ENCODE measurements at regions not wholly inside any gene's neighbourhood (a gene's known extent, or its start where the extent isn't known, plus 50 kb on each side); places are given as distances from the start of the nearest gene placed in this dataset.

DNA sequence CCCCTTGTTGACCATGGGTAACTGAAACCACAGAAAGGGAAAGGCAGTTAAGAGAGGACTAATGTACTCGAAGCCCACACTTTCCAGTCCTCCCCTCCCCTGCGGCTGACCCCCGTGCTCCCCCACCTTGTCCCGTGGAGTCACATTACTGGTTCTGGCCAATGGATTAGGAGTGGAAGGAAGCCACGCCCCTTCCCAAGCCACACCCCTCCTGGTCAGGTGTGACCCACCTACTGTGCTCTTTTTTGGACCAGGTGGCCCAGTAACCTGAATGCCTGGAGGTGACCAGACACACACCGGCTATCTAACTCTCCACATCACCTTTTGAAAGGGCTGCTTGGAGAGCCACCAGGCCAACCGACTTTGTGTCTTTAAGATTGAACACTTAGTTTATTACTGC, 109.3 kb upstream of the MSX1 start:
- no peaks in the 10 kb centered on the region for H3K36me3 ChIP-seq
- no peak overlapping the region for H3K4me3 ChIP-seq
- peaks cover 0 to 25% (median 0%) of the 10 kb centered on the region in 4 donors for H3K27me3 ChIP-seq
- intact Hi-C loops (cut with DNase I), result no loop called here
- H3K27ac ChIP-seq, result no peak overlapping the region
- peaks cover 0 to 6% (median 0%) of the 10 kb centered on the region in 3 donors for H3K4me1 ChIP-seq
- no peak for TF ChIP-seq CTCF (IDR thresholded peaks at IDR 0.05)
- no peak for TF ChIP-seq POLR2A (IDR thresholded peaks at IDR 0.05)
- WGBS, 2 donors, result 68 to 70% methylated on average over 5 to 6 of the region's 7 CpGs
- DNase-seq, result no peak
- peaks cover 0 to 25% (median 15%) of the 10 kb centered on the region in 3 donors for H3K9me3 ChIP-seq

GRCh38 chr4:4749137-4749536, 110.3 kb upstream of the MSX1 start:
- 78% methylated on average over 4 to 5 of the region's 5 CpGs for WGBS, 2 donors
- DNase-seq, result no peak
- TF ChIP-seq POLR2A (IDR thresholded peaks at IDR 0.05) (no peak), CTCF (IDR thresholded peaks at IDR 0.05) (no peak)
- Histone ChIP-seq H3K9me3 (peaks cover 0 to 25% (median 15%) of the 10 kb centered on the region in 3 donors), H3K27me3 (peaks cover 0 to 22% (median 0%) of the 10 kb centered on the region in 4 donors), H3K36me3 (no peaks in the 10 kb centered on the region), H3K4me1 (peaks cover 0 to 6% (median 0%) of the 10 kb centered on the region in 3 donors), H3K27ac (no peak overlapping the region), H3K4me3 (no peak overlapping the region)
- intact Hi-C loops (cut with DNase I), result no loop called here

GRCh38 chr4:4746444-4746843, 113.0 kb upstream of the MSX1 start:
- Histone ChIP-seq H3K36me3 (no peaks in the 10 kb centered on the region), H3K27ac (no peak overlapping the region), H3K4me1 (no peaks in the 10 kb centered on the region), H3K4me3 (no peak overlapping the region), H3K9me3 (peaks cover 0 to 25% (median 15%) of the 10 kb centered on the region in 3 donors), H3K27me3 (peaks cover 0 to 7% (median 0%) of the 10 kb centered on the region in 4 donors)
- no peak for DNase-seq
- intact Hi-C loops (cut with DNase I), result no loop called here
- WGBS, 2 donors, result 100% methylated on average over 1 of the region's 1 CpG; no CpG with 5 or more reads in 1 of the 2 donors
- no peak for TF ChIP-seq CTCF (IDR thresholded peaks at IDR 0.05)
- no peak for TF ChIP-seq POLR2A (IDR thresholded peaks at IDR 0.05)

DNA sequence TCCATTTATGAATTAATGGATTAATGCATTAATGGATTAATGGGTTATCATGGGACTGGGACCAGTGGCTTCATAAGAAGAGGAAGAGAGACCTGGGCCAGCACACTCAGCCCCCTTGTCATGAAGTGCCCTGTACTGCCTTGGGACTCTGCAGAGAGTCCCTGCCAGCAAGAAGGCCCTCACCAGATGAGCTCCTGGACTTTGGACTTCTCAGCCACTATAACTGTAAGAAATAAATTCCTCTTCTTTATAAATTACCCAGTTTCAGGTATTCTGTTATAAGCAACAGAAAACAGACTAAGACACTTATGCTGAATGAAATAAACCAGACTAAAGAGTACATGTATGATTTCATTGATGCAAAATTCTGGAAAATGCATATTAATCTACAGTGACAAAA, 119.4 kb upstream of the MSX1 start:
- Histone ChIP-seq H3K27me3 (no peaks in the 10 kb centered on the region), H3K27ac (no peak overlapping the region), H3K4me3 (no peak overlapping the region), H3K36me3 (no peaks in the 10 kb centered on the region), H3K4me1 (peaks cover 0 to 10% (median 0%) of the 10 kb centered on the region in 3 donors), H3K9me3 (no peaks in the 10 kb centered on the region)
- TF ChIP-seq CTCF (IDR thresholded peaks at IDR 0.05), result no peak
- TF ChIP-seq POLR2A (IDR thresholded peaks at IDR 0.05), result no peak
- intact Hi-C loops (cut with DNase I), result no loop called here
- DNase-seq, result no peak

- no peak overlapping the region for H3K27ac ChIP-seq
- intact Hi-C loops (cut with DNase I), result no loop called here
- WGBS, 2 donors, result 10 to 26% methylated on average over 5 to 6 of the region's 6 CpGs
- H3K27me3 ChIP-seq, result no peaks in the 10 kb centered on the region
- no peaks in the 10 kb centered on the region for H3K9me3 ChIP-seq
- H3K4me1 ChIP-seq, result peaks cover 0 to 10% (median 0%) of the 10 kb centered on the region in 3 donors
- no peak overlapping the region for H3K4me3 ChIP-seq
- TF ChIP-seq CTCF (IDR thresholded peaks at IDR 0.05), result no peak
- TF ChIP-seq POLR2A (IDR thresholded peaks at IDR 0.05), result no peak
- H3K36me3 ChIP-seq, result no peaks in the 10 kb centered on the region
- no peak for DNase-seq
Observed at GRCh38 chr4:4735870-4736269, 123.6 kb upstream of the MSX1 start.

Data from esophagus squamous epithelium (tissue), 5 donors.